ENCODE measurements at regions not wholly inside any gene's neighbourhood (a gene's known extent, or its start where the extent isn't known, plus 50 kb on each side); places are given as distances from the start of the nearest gene placed in this dataset.

DNA sequence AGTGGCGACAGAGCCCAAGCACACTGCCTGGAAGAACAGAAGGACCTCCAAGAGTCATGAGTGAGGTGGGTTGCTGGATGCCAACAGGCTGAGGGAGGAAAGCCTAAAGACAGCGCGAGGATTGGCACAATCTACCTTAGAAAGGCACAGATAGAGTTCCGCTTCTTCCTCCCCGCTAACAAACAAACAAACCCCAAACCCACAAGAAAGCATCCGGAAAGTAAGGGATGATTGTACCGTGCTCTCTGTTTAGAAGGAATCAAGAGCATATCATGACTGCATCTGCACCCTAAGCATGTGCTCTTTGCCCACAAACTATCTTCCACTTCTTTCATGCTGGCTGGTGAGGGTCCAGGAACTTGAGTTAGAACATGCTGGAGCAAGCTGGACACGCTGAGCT lies 233.0 kb upstream of the KLF12 start:
- Histone ChIP-seq H3K27me3 (replicated peaks in 1 of 4; ENCODE audit: control insufficient read depth in 3 of 4, extremely low read depth in 1 of 4, insufficient read depth in 3 of 4, low read length in 3 of 4) (no peaks in the 10 kb centered on the region), H3K79me2 (ENCODE audit: control insufficient read depth in 1 of 2, insufficient read depth in 2 of 2, low read length in 2 of 2) (no peaks in the 10 kb centered on the region), H4K8ac (ENCODE audit: extremely low read depth, insufficient read depth, low read length) (no peak overlapping the region), H4K20me1 (replicated peaks in 1 of 2; ENCODE audit: control insufficient read depth in 1 of 2, insufficient read depth in 2 of 2, low read length in 2 of 2) (no peaks in the 10 kb centered on the region), H2BK120ac (replicated peaks; ENCODE audit: low read depth, low read length) (no peak overlapping the region), H3K4me2 (ENCODE audit: insufficient read depth in 1 of 2, low read depth in 2 of 2, low read length in 2 of 2) (no peak overlapping the region), H2BK5ac (ENCODE audit: low read depth, low read length) (no peak overlapping the region), H3K18ac (ENCODE audit: extremely low read depth, low read length) (no peak overlapping the region), H2BK20ac (ENCODE audit: low read length) (no peak overlapping the region), H3K14ac (ENCODE audit: insufficient read length) (no peak overlapping the region), H3K9ac (replicated peaks in 1 of 4; ENCODE audit: extremely low read depth in 1 of 4, low read depth in 3 of 4, low read length in 3 of 4) (no peak overlapping the region), H3K23me2 (ENCODE audit: low read depth, low read length) (no peaks in the 10 kb centered on the region), H3K23ac (ENCODE audit: insufficient read length) (no peak overlapping the region), H3K79me1 (ENCODE audit: low read depth, low read length) (no peaks in the 10 kb centered on the region), H4K5ac (ENCODE audit: insufficient read length, low read depth, low read length) (no peak overlapping the region), H2BK15ac (ENCODE audit: low read length) (no peak overlapping the region), H3K4me1 (replicated peaks in 1 of 4; ENCODE audit: control insufficient read depth in 3 of 4, insufficient read depth in 4 of 4, low read length in 3 of 4) (no peaks in the 10 kb centered on the region), H3K36me3 (ENCODE audit: control insufficient read depth in 2 of 4, insufficient read depth in 4 of 4, low read length in 3 of 4) (no peaks in the 10 kb centered on the region), H3K4me3 (ENCODE audit: extremely low read depth in 1 of 4, insufficient read depth in 2 of 4, low read depth in 3 of 4, low read length in 4 of 4) (no peak overlapping the region), H3K27ac (ENCODE audit: low read depth, low read length) (no peak overlapping the region), H3K9me3 (ENCODE audit: insufficient read depth in 2 of 2, low read depth in 1 of 2, low read length in 1 of 2) (no peaks in the 10 kb centered on the region), H3K4ac (replicated peaks; ENCODE audit: insufficient read length, low read depth, low read length) (no peak overlapping the region), H2BK12ac (ENCODE audit: low read depth, low read length) (no peak overlapping the region), H3K56ac (replicated peaks; ENCODE audit: insufficient read length, low read depth, low read length) (no peak overlapping the region), H4K91ac (replicated peaks; ENCODE audit: insufficient read length, low read length) (no peak overlapping the region), H2AFZ (ENCODE audit: low read length) (no peak overlapping the region), H2AK5ac (ENCODE audit: low read depth, low read length) (no peak overlapping the region)
- ChIA-PET CTCF (ENCODE audit: partially characterized antibody) (no interaction called here), POLR2A (ENCODE audit: partially characterized antibody) (no interaction called here)
- no peak for DNase-seq (ENCODE audit: low read depth in 1 of 2, low spot score in 2 of 2)
- FAIRE-seq = no peak
- 98% methylated on average over 8 of the region's 8 CpGs; no CpG with 5 or more reads in 1 of the 2 experiments for WGBS, 2 experiments (ENCODE audit: extremely low coverage in 1 of 2, insufficient coverage in 1 of 2, insufficient read length in 1 of 2, insufficient replicate concordance in 2 of 2, low coverage in 1 of 2, low lambda C conversion rate in 2 of 2, missing lambda C conversion rate in 1 of 2)
- TF ChIP-seq POU5F1 (IDR thresholded peaks at IDR 0.05; ENCODE audit: low read depth, low read length) (no peak), HDAC6 (IDR thresholded peaks at IDR 0.05; ENCODE audit: low read depth, low read length) (no peak), PHF8 (conservative IDR thresholded peaks at IDR 0.05; ENCODE audit: low read depth, low read length) (no peak), MAFK (IDR thresholded peaks at IDR 0.05; ENCODE audit: low read depth, low read length) (no peak), KDM1A (IDR thresholded peaks at IDR 0.05; ENCODE audit: borderline replicate concordance, low read length) (no peak), SP4 (IDR thresholded peaks at IDR 0.05; ENCODE audit: low read length) (no peak), SIX5 (IDR thresholded peaks at IDR 0.05; ENCODE audit: low read depth, low read length) (no peak), SP1 (IDR thresholded peaks at IDR 0.05; ENCODE audit: low read depth, low read length) (no peak), TAF7 (optimal IDR thresholded peaks at IDR 0.05; ENCODE audit: borderline replicate concordance, low read depth, low read length) (no peak)
- TF ChIP-seq, protein P1, sequence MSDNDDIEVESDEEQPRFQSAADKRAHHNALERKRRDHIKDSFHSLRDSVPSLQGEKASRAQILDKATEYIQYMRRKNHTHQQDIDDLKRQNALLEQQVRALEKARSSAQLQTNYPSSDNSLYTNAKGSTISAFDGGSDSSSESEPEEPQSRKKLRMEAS (IDR thresholded peaks at IDR 0.05) = no peak
